ENCODE measurements at regions not wholly inside any gene's neighbourhood (a gene's known extent, or its start where the extent isn't known, plus 50 kb on each side); places are given as distances from the start of the nearest gene placed in this dataset.

DNA sequence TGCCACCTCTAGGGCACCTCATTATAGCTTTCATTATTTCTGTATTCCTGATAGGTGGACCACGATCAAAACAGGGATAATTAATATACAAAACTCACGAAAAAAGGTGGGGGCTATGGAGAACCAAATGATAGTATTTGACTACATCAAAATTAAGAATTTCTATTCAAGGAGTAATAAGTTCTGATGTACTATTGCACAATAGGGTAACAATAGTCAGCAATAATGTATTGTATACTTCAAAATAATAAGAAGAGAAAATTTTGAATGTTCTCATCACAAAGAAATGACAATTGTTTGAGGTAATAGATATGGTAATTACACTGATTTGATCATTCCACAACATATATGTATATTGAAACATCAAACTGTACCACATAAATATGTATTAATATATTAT, 327.3 kb upstream of the TRAM1L1 start:
- ATAC-seq: no peak
- 68 to 75% (median 71%) methylated on average over 2 of the region's 2 CpGs for WGBS, 3 donors
- TF ChIP-seq, protein P1, sequence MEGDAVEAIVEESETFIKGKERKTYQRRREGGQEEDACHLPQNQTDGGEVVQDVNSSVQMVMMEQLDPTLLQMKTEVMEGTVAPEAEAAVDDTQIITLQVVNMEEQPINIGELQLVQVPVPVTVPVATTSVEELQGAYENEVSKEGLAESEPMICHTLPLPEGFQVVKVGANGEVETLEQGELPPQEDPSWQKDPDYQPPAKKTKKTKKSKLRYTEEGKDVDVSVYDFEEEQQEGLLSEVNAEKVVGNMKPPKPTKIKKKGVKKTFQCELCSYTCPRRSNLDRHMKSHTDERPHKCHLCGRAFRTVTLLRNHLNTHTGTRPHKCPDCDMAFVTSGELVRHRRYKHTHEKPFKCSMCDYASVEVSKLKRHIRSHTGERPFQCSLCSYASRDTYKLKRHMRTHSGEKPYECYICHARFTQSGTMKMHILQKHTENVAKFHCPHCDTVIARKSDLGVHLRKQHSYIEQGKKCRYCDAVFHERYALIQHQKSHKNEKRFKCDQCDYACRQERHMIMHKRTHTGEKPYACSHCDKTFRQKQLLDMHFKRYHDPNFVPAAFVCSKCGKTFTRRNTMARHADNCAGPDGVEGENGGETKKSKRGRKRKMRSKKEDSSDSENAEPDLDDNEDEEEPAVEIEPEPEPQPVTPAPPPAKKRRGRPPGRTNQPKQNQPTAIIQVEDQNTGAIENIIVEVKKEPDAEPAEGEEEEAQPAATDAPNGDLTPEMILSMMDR (IDR thresholded peaks at IDR 0.05): no peak

GRCh38 chr4:117417856-117418255, 332.5 kb upstream of the TRAM1L1 start:
- no peaks in the 10 kb centered on the region for H3K27me3 ChIP-seq (ENCODE audit: insufficient read depth in 3 of 3, low read length in 2 of 3)
- H3K4me1 ChIP-seq: no peaks in the 10 kb centered on the region
- intact Hi-C loops (cut with DNase I): no loop called here
- H3K4me3 ChIP-seq: no peak overlapping the region
- no peaks in the 10 kb centered on the region for H3K9me3 ChIP-seq
- H3K36me3 ChIP-seq (ENCODE audit: insufficient read depth in 1 of 2, low read depth in 1 of 2): no peaks in the 10 kb centered on the region
- DNase-seq (no peak), ATAC-seq (no peak)
- TF ChIP-seq, protein P1 (IDR thresholded peaks at IDR 0.05): no peak
- no peak overlapping the region for H3K27ac ChIP-seq
- 12 to 21% (median 18%) methylated on average over 1 of the region's 1 CpG for WGBS, 3 donors

More for the DNA sequence above, 327.3 kb upstream of the TRAM1L1 start:
- Histone ChIP-seq H3K27ac (no peak overlapping the region), H3K4me3 (no peak overlapping the region), H3K4me1 (no peaks in the 10 kb centered on the region), H3K27me3 (ENCODE audit: insufficient read depth in 3 of 3, low read length in 2 of 3) (no peaks in the 10 kb centered on the region), H3K36me3 (ENCODE audit: insufficient read depth in 1 of 2, low read depth in 1 of 2) (no peaks in the 10 kb centered on the region), H3K9me3 (no peaks in the 10 kb centered on the region)
- no peak for DNase-seq
- intact Hi-C loops (cut with DNase I): no loop called here

GRCh38 chr4:117420948-117421347, 335.6 kb upstream of the TRAM1L1 start:
- no peak for DNase-seq
- no peak overlapping the region for H3K27ac ChIP-seq
- no peaks in the 10 kb centered on the region for H3K36me3 ChIP-seq (ENCODE audit: insufficient read depth in 1 of 2, low read depth in 1 of 2)
- H3K27me3 ChIP-seq (ENCODE audit: insufficient read depth in 3 of 3, low read length in 2 of 3): no peaks in the 10 kb centered on the region
- TF ChIP-seq, protein P1 (IDR thresholded peaks at IDR 0.05): no peak
- intact Hi-C loops (cut with DNase I): no loop called here
- ATAC-seq: no peak
- WGBS, 3 donors: 4 to 27% (median 14%) methylated on average over 1 of the region's 1 CpG
- no peak overlapping the region for H3K4me3 ChIP-seq
- no peaks in the 10 kb centered on the region for H3K4me1 ChIP-seq
- H3K9me3 ChIP-seq: no peaks in the 10 kb centered on the region

DNA sequence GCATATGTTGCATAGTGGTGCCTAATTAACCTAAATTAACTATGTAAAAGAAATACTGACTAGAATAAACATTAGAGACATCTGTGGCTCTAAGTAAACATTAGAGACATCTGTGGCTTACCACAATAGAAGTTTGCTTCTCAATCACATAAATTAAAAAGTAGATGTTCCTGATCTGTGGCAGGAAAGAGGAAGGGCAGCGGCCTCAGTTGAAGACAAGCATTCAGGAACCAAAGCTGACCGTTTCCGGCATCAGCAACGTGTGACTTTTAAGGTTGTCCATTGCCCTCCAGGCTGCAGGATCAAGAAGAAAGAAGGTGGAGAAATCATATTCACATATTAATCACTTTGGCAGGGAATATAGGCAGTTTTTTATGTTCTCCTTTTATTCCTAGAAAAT, 336.3 kb upstream of the TRAM1L1 start:
- WGBS, 3 donors: 66 to 71% (median 67%) methylated on average over 4 of the region's 4 CpGs
- H3K4me1 ChIP-seq: no peaks in the 10 kb centered on the region
- ATAC-seq (no peak), DNase-seq (no peak)
- intact Hi-C loops (cut with DNase I): no loop called here
- H3K36me3 ChIP-seq (ENCODE audit: insufficient read depth in 1 of 2, low read depth in 1 of 2): no peaks in the 10 kb centered on the region
- no peak overlapping the region for H3K27ac ChIP-seq
- TF ChIP-seq, protein P1 (IDR thresholded peaks at IDR 0.05): no peak
- no peak overlapping the region for H3K4me3 ChIP-seq
- H3K27me3 ChIP-seq (ENCODE audit: insufficient read depth in 3 of 3, low read length in 2 of 3): no peaks in the 10 kb centered on the region
- no peaks in the 10 kb centered on the region for H3K9me3 ChIP-seq

GRCh38 chr4:117422297-117422696, 336.9 kb upstream of the TRAM1L1 start:
- Histone ChIP-seq H3K36me3 (ENCODE audit: insufficient read depth in 1 of 2, low read depth in 1 of 2) (no peaks in the 10 kb centered on the region), H3K27me3 (ENCODE audit: insufficient read depth in 3 of 3, low read length in 2 of 3) (no peaks in the 10 kb centered on the region), H3K9me3 (no peaks in the 10 kb centered on the region), H3K4me1 (no peaks in the 10 kb centered on the region), H3K4me3 (no peak overlapping the region), H3K27ac (no peak overlapping the region)
- ATAC-seq (no peak), DNase-seq (no peak)
- TF ChIP-seq, protein P1 (IDR thresholded peaks at IDR 0.05): no peak
- intact Hi-C loops (cut with DNase I): no loop called here
- WGBS, 3 donors: 75% methylated on average over 5 of the region's 5 CpGs
